ENCODE measurements at regions not wholly inside any gene's neighbourhood (a gene's known extent, or its start where the extent isn't known, plus 50 kb on each side); places are given as distances from the start of the nearest gene placed in this dataset.

- Histone ChIP-seq H3K27me3 (ENCODE audit: insufficient read depth, low read depth, low read length) (no peaks in the 10 kb centered on the region), H3K27ac (ENCODE audit: low read length) (no peak overlapping the region), H2AFZ (ENCODE audit: low read depth, low read length) (no peak overlapping the region), H4K20me1 (ENCODE audit: insufficient read depth) (no peaks in the 10 kb centered on the region), H3K4me2 (ENCODE audit: low read length) (no peak overlapping the region), H3K9me2 (ENCODE audit: insufficient read depth, low read length) (no peaks in the 10 kb centered on the region), H3K4me3 (ENCODE audit: low read length) (no peak overlapping the region), H3K9me3 (ENCODE audit: low read length) (no peaks in the 10 kb centered on the region), H3K36me3 (ENCODE audit: insufficient read depth, low read length) (no peaks in the 10 kb centered on the region), H3K9ac (ENCODE audit: low read length) (no peak overlapping the region), H3K79me2 (replicated peaks; ENCODE audit: insufficient read depth, low read length) (no peaks in the 10 kb centered on the region), H3F3A (ENCODE audit: insufficient read depth, low read length, poor library complexity, severe bottlenecking) (no peaks in the 10 kb centered on the region)
- no peak for TF ChIP-seq SMC3 (conservative IDR thresholded peaks at IDR 0.05; ENCODE audit: poor library complexity)
- TF ChIP-seq REST (IDR thresholded peaks at IDR 0.05; ENCODE audit: borderline replicate concordance): no peak
- TF ChIP-seq EZH2 (IDR thresholded peaks at IDR 0.05; ENCODE audit: borderline replicate concordance, insufficient read depth, low read length, poor library complexity, severe bottlenecking): no peak
Measured at GRCh38 chr3:87090631-87091030, 99.7 kb upstream of the VGLL3 start.

- Histone ChIP-seq H2AFZ (ENCODE audit: low read depth, low read length) (no peak overlapping the region), H3K27ac (ENCODE audit: low read length) (no peak overlapping the region), H3K9ac (ENCODE audit: low read length) (no peak overlapping the region), H4K20me1 (ENCODE audit: insufficient read depth) (no peaks in the 10 kb centered on the region), H3K9me3 (ENCODE audit: low read length) (no peaks in the 10 kb centered on the region), H3K79me2 (replicated peaks; ENCODE audit: insufficient read depth, low read length) (no peaks in the 10 kb centered on the region), H3K4me3 (ENCODE audit: low read length) (no peak overlapping the region), H3K9me2 (ENCODE audit: insufficient read depth, low read length) (no peaks in the 10 kb centered on the region), H3K27me3 (ENCODE audit: insufficient read depth, low read depth, low read length) (no peaks in the 10 kb centered on the region), H3F3A (ENCODE audit: insufficient read depth, low read length, poor library complexity, severe bottlenecking) (no peaks in the 10 kb centered on the region), H3K36me3 (ENCODE audit: insufficient read depth, low read length) (no peaks in the 10 kb centered on the region), H3K4me2 (ENCODE audit: low read length) (no peak overlapping the region)
- TF ChIP-seq REST (IDR thresholded peaks at IDR 0.05; ENCODE audit: borderline replicate concordance): no peak
- no peak for TF ChIP-seq MXI1 (conservative IDR thresholded peaks at IDR 0.05; ENCODE audit: poor library complexity, severe bottlenecking)
- no peak for TF ChIP-seq EP300 (conservative IDR thresholded peaks at IDR 0.05; ENCODE audit: poor library complexity, severe bottlenecking)
- TF ChIP-seq SMC3 (conservative IDR thresholded peaks at IDR 0.05; ENCODE audit: poor library complexity): no peak
- TF ChIP-seq POLR2AphosphoS5 (IDR thresholded peaks at IDR 0.05): no peak
- TF ChIP-seq CTCF (IDR thresholded peaks at IDR 0.05; ENCODE audit: poor library complexity, severe bottlenecking): no peak
- TF ChIP-seq RAD21 (conservative IDR thresholded peaks at IDR 0.05): no peak
- TF ChIP-seq TAF1 (IDR thresholded peaks at IDR 0.05; ENCODE audit: low read depth): no peak
- no peak for TF ChIP-seq EZH2 (IDR thresholded peaks at IDR 0.05; ENCODE audit: borderline replicate concordance, insufficient read depth, low read length, poor library complexity, severe bottlenecking)
Measured at GRCh38 chr3:87088993-87089841, 98.3 kb upstream of the VGLL3 start.

All from neural cell (in vitro differentiated cells).